ENCODE measurements at regions not wholly inside any gene's neighbourhood (a gene's known extent, or its start where the extent isn't known, plus 50 kb on each side); places are given as distances from the start of the nearest gene placed in this dataset.

- TF ChIP-seq, protein P1, sequence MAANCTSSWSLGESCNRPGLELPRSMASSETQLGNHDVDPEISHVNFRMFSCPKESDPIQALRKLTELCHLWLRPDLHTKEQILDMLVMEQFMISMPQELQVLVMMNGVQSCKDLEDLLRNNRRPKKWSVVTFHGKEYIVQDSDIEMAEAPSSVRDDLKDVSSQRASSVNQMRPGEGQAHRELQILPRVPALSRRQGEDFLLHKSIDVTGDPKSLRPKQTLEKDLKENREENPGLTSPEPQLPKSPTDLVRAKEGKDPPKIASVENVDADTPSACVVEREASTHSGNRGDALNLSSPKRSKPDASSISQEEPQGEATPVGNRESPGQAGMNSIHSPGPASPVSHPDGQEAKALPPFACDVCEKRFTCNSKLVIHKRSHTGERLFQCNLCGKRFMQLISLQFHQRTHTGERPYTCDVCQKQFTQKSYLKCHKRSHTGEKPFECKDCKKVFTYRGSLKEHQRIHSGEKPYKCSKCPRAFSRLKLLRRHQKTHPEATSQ (tag by site-specific recombination; IDR thresholded peaks at IDR 0.05) = no peak
- TF ChIP-seq ZNF155 (tag by site-specific recombination; IDR thresholded peaks at IDR 0.05) (no peak), ZNF501 (tag by site-specific recombination; IDR thresholded peaks at IDR 0.05) (no peak), ZNF391 (tag by site-specific recombination; IDR thresholded peaks at IDR 0.05; ENCODE audit: borderline replicate concordance, low read depth) (no peak)
Observed at GRCh38 chr4:74638689-74639088, 155.6 kb downstream of the BTC start (continued).

DNA sequence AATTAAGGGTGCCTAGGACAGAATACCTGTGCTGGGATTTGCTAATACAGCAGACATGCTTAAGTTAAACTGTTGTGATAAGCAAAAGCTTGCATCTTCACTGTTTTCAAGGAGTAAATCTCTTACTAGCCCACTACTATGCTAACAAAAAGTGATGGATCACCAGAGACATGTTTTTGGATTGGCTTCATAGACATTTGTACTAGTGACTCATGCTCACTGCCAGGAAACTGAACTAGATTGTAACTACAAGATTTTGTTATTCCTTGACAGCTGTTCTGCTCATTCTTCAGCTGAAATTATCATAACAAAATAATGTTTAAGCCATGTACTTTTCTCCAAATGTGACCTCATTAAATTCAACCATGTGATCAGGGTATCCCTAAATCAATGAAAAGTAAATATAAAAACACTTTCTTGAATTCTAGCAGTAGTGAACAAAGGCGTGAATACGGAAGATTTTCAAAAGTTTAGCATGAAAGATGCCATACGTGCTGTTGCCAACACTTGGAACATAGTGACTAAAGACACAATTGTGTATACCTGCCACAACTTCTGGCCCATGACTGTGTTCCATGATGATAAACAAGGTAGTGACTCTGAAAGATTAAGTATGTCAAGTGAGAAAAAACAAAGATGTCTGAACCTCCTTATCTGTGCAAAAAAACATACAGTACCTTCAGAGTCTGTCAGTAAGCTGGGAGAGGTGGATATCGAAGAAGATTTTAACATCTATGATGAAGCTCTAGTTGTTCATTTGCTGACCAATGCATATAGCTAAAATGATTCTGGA lies 154.0 kb downstream of the BTC start:
- Histone ChIP-seq H3K4me3 (ENCODE audit: low read depth, low read length) (no peak overlapping the region), H3K27ac (ENCODE audit: extremely low read depth, low read depth, low read length) (no peak overlapping the region), H3K36me3 (ENCODE audit: control insufficient read depth in 2 of 2, insufficient read depth in 1 of 2, low read length in 2 of 2) (no peaks in the 10 kb centered on the region), H3K9me3 (ENCODE audit: control insufficient read depth, insufficient read depth, low read depth, low read length) (no peaks in the 10 kb centered on the region), H3K4me1 (ENCODE audit: control insufficient read depth, insufficient read depth, low read length) (no peaks in the 10 kb centered on the region)
- CTCF ChIA-PET = interaction anchor here (1.1 kb wide), 2 partner anchors 10 to 264 kb away, joined by 3 read pairs; no protein-coding TSS in a partner anchor
- TF ChIP-seq ZNF677 (tag by site-specific recombination; IDR thresholded peaks at IDR 0.05) = no peak
- no peak for TF ChIP-seq ZNF266 (tag by site-specific recombination; IDR thresholded peaks at IDR 0.05; ENCODE audit: low read depth)
- TF ChIP-seq ZNF624 (tag by site-specific recombination; IDR thresholded peaks at IDR 0.05) = no peak
- no peak for TF ChIP-seq ZNF121 (tag by site-specific recombination; IDR thresholded peaks at IDR 0.05)
- TF ChIP-seq, protein P2, sequence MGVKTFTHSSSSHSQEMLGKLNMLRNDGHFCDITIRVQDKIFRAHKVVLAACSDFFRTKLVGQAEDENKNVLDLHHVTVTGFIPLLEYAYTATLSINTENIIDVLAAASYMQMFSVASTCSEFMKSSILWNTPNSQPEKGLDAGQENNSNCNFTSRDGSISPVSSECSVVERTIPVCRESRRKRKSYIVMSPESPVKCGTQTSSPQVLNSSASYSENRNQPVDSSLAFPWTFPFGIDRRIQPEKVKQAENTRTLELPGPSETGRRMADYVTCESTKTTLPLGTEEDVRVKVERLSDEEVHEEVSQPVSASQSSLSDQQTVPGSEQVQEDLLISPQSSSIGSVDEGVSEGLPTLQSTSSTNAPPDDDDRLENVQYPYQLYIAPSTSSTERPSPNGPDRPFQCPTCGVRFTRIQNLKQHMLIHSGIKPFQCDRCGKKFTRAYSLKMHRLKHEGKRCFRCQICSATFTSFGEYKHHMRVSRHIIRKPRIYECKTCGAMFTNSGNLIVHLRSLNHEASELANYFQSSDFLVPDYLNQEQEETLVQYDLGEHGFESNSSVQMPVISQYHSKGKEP (tag by site-specific recombination; IDR thresholded peaks at IDR 0.05) = no peak
- TF ChIP-seq YY1 (tag by site-specific recombination; IDR thresholded peaks at IDR 0.05) = no peak
- no peak for TF ChIP-seq ZNF843 (tag by site-specific recombination; IDR thresholded peaks at IDR 0.05)
- TF ChIP-seq ZXDB (tag by site-specific recombination; IDR thresholded peaks at IDR 0.05) = no peak
- TF ChIP-seq ZNF140 (tag by site-specific recombination; IDR thresholded peaks at IDR 0.05) = no peak
- no peak for TF ChIP-seq ZNF175 (tag by site-specific recombination; IDR thresholded peaks at IDR 0.05)
- no peak for TF ChIP-seq ZNF623 (tag by site-specific recombination; IDR thresholded peaks at IDR 0.05)
- TF ChIP-seq, protein P3, sequence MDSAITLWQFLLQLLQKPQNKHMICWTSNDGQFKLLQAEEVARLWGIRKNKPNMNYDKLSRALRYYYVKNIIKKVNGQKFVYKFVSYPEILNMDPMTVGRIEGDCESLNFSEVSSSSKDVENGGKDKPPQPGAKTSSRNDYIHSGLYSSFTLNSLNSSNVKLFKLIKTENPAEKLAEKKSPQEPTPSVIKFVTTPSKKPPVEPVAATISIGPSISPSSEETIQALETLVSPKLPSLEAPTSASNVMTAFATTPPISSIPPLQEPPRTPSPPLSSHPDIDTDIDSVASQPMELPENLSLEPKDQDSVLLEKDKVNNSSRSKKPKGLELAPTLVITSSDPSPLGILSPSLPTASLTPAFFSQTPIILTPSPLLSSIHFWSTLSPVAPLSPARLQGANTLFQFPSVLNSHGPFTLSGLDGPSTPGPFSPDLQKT (IDR thresholded peaks at IDR 0.05; ENCODE audit: borderline replicate concordance, low read depth, low read length) = no peak
- POLR2A ChIA-PET = no interaction called here

DNA sequence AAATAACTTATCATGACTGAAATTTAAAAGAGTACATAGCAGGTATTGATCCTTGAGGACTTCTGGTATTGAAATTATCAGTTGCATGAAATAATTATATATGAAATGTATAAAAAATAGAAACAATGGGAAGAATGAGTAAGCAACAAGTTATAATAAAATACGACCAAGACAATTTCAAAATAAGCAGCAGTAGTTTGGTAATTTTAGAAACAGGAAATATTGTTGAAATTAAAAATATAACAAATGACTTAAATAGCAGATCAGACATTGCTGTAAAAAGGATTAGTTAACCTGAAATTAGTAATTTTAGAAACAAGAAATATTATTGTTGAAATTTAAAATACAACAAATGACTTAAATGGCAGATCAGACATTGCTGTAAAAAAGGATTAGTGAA lies 152.3 kb downstream of the BTC start:
- CTCF ChIA-PET = no interaction called here
- Histone ChIP-seq H3K9me3 (ENCODE audit: control insufficient read depth, insufficient read depth, low read depth, low read length) (no peaks in the 10 kb centered on the region), H3K4me1 (ENCODE audit: control insufficient read depth, insufficient read depth, low read length) (no peaks in the 10 kb centered on the region), H3K27ac (ENCODE audit: extremely low read depth, low read depth, low read length) (no peak overlapping the region), H3K36me3 (ENCODE audit: control insufficient read depth in 2 of 2, insufficient read depth in 1 of 2, low read length in 2 of 2) (no peaks in the 10 kb centered on the region), H3K4me3 (ENCODE audit: low read depth, low read length) (no peak overlapping the region)
- TF ChIP-seq ZSCAN23 (tag by site-specific recombination; IDR thresholded peaks at IDR 0.05) (no peak), YY2 (tag by site-specific recombination; IDR thresholded peaks at IDR 0.05) (no peak), KLF9 (tag by site-specific recombination; IDR thresholded peaks at IDR 0.05; ENCODE audit: low read depth) (no peak), ZNF629 (tag by site-specific recombination; IDR thresholded peaks at IDR 0.05) (no peak)
- TF ChIP-seq, protein P4, sequence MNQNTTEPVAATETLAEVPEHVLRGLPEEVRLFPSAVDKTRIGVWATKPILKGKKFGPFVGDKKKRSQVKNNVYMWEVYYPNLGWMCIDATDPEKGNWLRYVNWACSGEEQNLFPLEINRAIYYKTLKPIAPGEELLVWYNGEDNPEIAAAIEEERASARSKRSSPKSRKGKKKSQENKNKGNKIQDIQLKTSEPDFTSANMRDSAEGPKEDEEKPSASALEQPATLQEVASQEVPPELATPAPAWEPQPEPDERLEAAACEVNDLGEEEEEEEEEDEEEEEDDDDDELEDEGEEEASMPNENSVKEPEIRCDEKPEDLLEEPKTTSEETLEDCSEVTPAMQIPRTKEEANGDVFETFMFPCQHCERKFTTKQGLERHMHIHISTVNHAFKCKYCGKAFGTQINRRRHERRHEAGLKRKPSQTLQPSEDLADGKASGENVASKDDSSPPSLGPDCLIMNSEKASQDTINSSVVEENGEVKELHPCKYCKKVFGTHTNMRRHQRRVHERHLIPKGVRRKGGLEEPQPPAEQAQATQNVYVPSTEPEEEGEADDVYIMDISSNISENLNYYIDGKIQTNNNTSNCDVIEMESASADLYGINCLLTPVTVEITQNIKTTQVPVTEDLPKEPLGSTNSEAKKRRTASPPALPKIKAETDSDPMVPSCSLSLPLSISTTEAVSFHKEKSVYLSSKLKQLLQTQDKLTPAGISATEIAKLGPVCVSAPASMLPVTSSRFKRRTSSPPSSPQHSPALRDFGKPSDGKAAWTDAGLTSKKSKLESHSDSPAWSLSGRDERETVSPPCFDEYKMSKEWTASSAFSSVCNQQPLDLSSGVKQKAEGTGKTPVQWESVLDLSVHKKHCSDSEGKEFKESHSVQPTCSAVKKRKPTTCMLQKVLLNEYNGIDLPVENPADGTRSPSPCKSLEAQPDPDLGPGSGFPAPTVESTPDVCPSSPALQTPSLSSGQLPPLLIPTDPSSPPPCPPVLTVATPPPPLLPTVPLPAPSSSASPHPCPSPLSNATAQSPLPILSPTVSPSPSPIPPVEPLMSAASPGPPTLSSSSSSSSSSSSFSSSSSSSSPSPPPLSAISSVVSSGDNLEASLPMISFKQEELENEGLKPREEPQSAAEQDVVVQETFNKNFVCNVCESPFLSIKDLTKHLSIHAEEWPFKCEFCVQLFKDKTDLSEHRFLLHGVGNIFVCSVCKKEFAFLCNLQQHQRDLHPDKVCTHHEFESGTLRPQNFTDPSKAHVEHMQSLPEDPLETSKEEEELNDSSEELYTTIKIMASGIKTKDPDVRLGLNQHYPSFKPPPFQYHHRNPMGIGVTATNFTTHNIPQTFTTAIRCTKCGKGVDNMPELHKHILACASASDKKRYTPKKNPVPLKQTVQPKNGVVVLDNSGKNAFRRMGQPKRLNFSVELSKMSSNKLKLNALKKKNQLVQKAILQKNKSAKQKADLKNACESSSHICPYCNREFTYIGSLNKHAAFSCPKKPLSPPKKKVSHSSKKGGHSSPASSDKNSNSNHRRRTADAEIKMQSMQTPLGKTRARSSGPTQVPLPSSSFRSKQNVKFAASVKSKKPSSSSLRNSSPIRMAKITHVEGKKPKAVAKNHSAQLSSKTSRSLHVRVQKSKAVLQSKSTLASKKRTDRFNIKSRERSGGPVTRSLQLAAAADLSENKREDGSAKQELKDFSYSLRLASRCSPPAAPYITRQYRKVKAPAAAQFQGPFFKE (tag by site-specific recombination; IDR thresholded peaks at IDR 0.05; ENCODE audit: borderline replicate concordance) = no peak
- POLR2A ChIA-PET = no interaction called here
